ENCODE measurements at regions not wholly inside any gene's neighbourhood (a gene's known extent, or its start where the extent isn't known, plus 50 kb on each side); places are given as distances from the start of the nearest gene placed in this dataset.
"Not testable (repeated sequence)": the region's sequence is repeated elsewhere in the genome, so short reads cannot be mapped to it uniquely, and the experiment has no call there.

GRCh38 chr3:197459571-197459970 is 96.2 kb downstream of the BDH1 start:
- not testable (repeated sequence) for H3K9me3 ChIP-seq (replicated peaks; ENCODE audit: control insufficient read depth, low read depth, low read length); H3K27ac ChIP-seq (ENCODE audit: low read length); H3K4me3 ChIP-seq (ENCODE audit: low read length); H3K27me3 ChIP-seq (ENCODE audit: control insufficient read depth, insufficient read depth, low read length); H3K36me3 ChIP-seq (ENCODE audit: control insufficient read depth, insufficient read depth, low read length); DNase-seq
- WGBS (ENCODE audit: insufficient coverage): 68% methylated on average over 17 of the region's 19 CpGs
- peaks cover 13% of the 10 kb centered on the region for H3K4me1 ChIP-seq (ENCODE audit: control insufficient read depth, insufficient read depth, low read length)

- no peaks in the 10 kb centered on the region for H3K36me3 ChIP-seq (ENCODE audit: control insufficient read depth, insufficient read depth, low read length)
- no peak overlapping the region for H3K4me3 ChIP-seq (ENCODE audit: low read length)
- H3K27ac ChIP-seq (ENCODE audit: low read length): no peak overlapping the region
- peaks cover 13% of the 10 kb centered on the region for H3K4me1 ChIP-seq (ENCODE audit: control insufficient read depth, insufficient read depth, low read length)
- DNase-seq: no peak
- peaks cover 6% of the 10 kb centered on the region for H3K27me3 ChIP-seq (ENCODE audit: control insufficient read depth, insufficient read depth, low read length)
- WGBS (ENCODE audit: insufficient coverage): 87% methylated on average over 4 of the region's 11 CpGs
- no peaks in the 10 kb centered on the region for H3K9me3 ChIP-seq (replicated peaks; ENCODE audit: control insufficient read depth, low read depth, low read length)
These were observed 96.8 kb downstream of the BDH1 start for GRCh38 chr3:197458906-197459470.

GRCh38 chr3:197458179-197458707 is 97.5 kb downstream of the BDH1 start:
- 75% methylated on average over 5 of the region's 11 CpGs for WGBS (ENCODE audit: insufficient coverage)
- Histone ChIP-seq H3K36me3 (ENCODE audit: control insufficient read depth, insufficient read depth, low read length) (no peaks in the 10 kb centered on the region), H3K27me3 (ENCODE audit: control insufficient read depth, insufficient read depth, low read length) (peaks cover 6% of the 10 kb centered on the region), H3K9me3 (replicated peaks; ENCODE audit: control insufficient read depth, low read depth, low read length) (no peaks in the 10 kb centered on the region), H3K4me1 (ENCODE audit: control insufficient read depth, insufficient read depth, low read length) (peaks cover 13% of the 10 kb centered on the region), H3K27ac (ENCODE audit: low read length) (no peak overlapping the region), H3K4me3 (ENCODE audit: low read length) (no peak overlapping the region)
- DNase-seq: no peak

- Histone ChIP-seq H3K27me3 (ENCODE audit: control insufficient read depth, insufficient read depth, low read length) (peaks cover 6% of the 10 kb centered on the region), H3K4me3 (ENCODE audit: low read length) (peak overlapping the region; percentile 57), H3K36me3 (ENCODE audit: control insufficient read depth, insufficient read depth, low read length) (no peaks in the 10 kb centered on the region), H3K27ac (ENCODE audit: low read length) (peak overlapping the region; percentile 84), H3K9me3 (replicated peaks; ENCODE audit: control insufficient read depth, low read depth, low read length) (no peaks in the 10 kb centered on the region), H3K4me1 (ENCODE audit: control insufficient read depth, insufficient read depth, low read length) (peaks cover 13% of the 10 kb centered on the region)
- peak; percentile 91 for DNase-seq
- WGBS (ENCODE audit: insufficient coverage): 2% methylated on average over 36 of the region's 47 CpGs
These were observed 99.3 kb downstream of the BDH1 start for GRCh38 chr3:197456261-197457091.

GRCh38 chr3:197454841-197455240 is 100.9 kb downstream of the BDH1 start:
- H3K9me3 ChIP-seq (replicated peaks; ENCODE audit: control insufficient read depth, low read depth, low read length); DNase-seq; H3K36me3 ChIP-seq (ENCODE audit: control insufficient read depth, insufficient read depth, low read length); H3K4me3 ChIP-seq (ENCODE audit: low read length); H3K27me3 ChIP-seq (ENCODE audit: control insufficient read depth, insufficient read depth, low read length); H3K27ac ChIP-seq (ENCODE audit: low read length): not testable (repeated sequence)
- H3K4me1 ChIP-seq (ENCODE audit: control insufficient read depth, insufficient read depth, low read length): peaks cover 13% of the 10 kb centered on the region
- 38% methylated on average over 2 of the region's 2 CpGs for WGBS (ENCODE audit: insufficient coverage)

- peaks cover 13% of the 10 kb centered on the region for H3K4me1 ChIP-seq (ENCODE audit: control insufficient read depth, insufficient read depth, low read length)
- no peaks in the 10 kb centered on the region for H3K36me3 ChIP-seq (ENCODE audit: control insufficient read depth, insufficient read depth, low read length)
- no peaks in the 10 kb centered on the region for H3K9me3 ChIP-seq (replicated peaks; ENCODE audit: control insufficient read depth, low read depth, low read length)
- WGBS (ENCODE audit: insufficient coverage): 71% methylated on average over 1 of the region's 3 CpGs
- DNase-seq: peak; percentile 38
- peaks cover 6% of the 10 kb centered on the region for H3K27me3 ChIP-seq (ENCODE audit: control insufficient read depth, insufficient read depth, low read length)
- H3K27ac ChIP-seq (ENCODE audit: low read length): no peak overlapping the region
- no peak overlapping the region for H3K4me3 ChIP-seq (ENCODE audit: low read length)
These were observed 101.8 kb downstream of the BDH1 start for GRCh38 chr3:197454014-197454413.

GRCh38 chr3:197450810-197451209 is 105.0 kb downstream of the BDH1 start:
- Histone ChIP-seq H3K4me3 (ENCODE audit: low read length) (no peak overlapping the region), H3K4me1 (ENCODE audit: control insufficient read depth, insufficient read depth, low read length) (peaks cover 1% of the 10 kb centered on the region), H3K36me3 (ENCODE audit: control insufficient read depth, insufficient read depth, low read length) (no peaks in the 10 kb centered on the region), H3K9me3 (replicated peaks; ENCODE audit: control insufficient read depth, low read depth, low read length) (no peaks in the 10 kb centered on the region), H3K27ac (ENCODE audit: low read length) (no peak overlapping the region), H3K27me3 (ENCODE audit: control insufficient read depth, insufficient read depth, low read length) (peaks cover 7% of the 10 kb centered on the region)
- no CpG with 5 or more reads among the region's 4 CpGs for WGBS (ENCODE audit: insufficient coverage)
- DNase-seq: no peak

GRCh38 chr3:197450308-197450707 is 105.5 kb downstream of the BDH1 start:
- WGBS (ENCODE audit: insufficient coverage): no CpG with 5 or more reads among the region's 2 CpGs
- Histone ChIP-seq H3K36me3 (ENCODE audit: control insufficient read depth, insufficient read depth, low read length) (no peaks in the 10 kb centered on the region), H3K4me1 (ENCODE audit: control insufficient read depth, insufficient read depth, low read length) (no peaks in the 10 kb centered on the region), H3K4me3 (ENCODE audit: low read length) (no peak overlapping the region), H3K27me3 (ENCODE audit: control insufficient read depth, insufficient read depth, low read length) (peaks cover 5% of the 10 kb centered on the region), H3K9me3 (replicated peaks; ENCODE audit: control insufficient read depth, low read depth, low read length) (no peaks in the 10 kb centered on the region), H3K27ac (ENCODE audit: low read length) (no peak overlapping the region)
- no peak for DNase-seq

- H3K27ac ChIP-seq (ENCODE audit: low read length): not testable (repeated sequence)
These were observed 106.6 kb downstream of the BDH1 start for GRCh38 chr3:197449181-197449580.

GRCh38 chr3:197447781-197448180 is 108.0 kb downstream of the BDH1 start:
- not testable (repeated sequence) for H3K36me3 ChIP-seq (ENCODE audit: control insufficient read depth, insufficient read depth, low read length); H3K4me1 ChIP-seq (ENCODE audit: control insufficient read depth, insufficient read depth, low read length); H3K9me3 ChIP-seq (replicated peaks; ENCODE audit: control insufficient read depth, low read depth, low read length); DNase-seq; H3K27ac ChIP-seq (ENCODE audit: low read length); H3K27me3 ChIP-seq (ENCODE audit: control insufficient read depth, insufficient read depth, low read length); H3K4me3 ChIP-seq (ENCODE audit: low read length)
- WGBS (ENCODE audit: insufficient coverage): no CpG with 5 or more reads among the region's 6 CpGs

More at GRCh38 chr3:197449181-197449580, 106.6 kb downstream of the BDH1 start:
- DNase-seq: peak; percentile 69
- H3K4me3 ChIP-seq (ENCODE audit: low read length); H3K4me1 ChIP-seq (ENCODE audit: control insufficient read depth, insufficient read depth, low read length); H3K9me3 ChIP-seq (replicated peaks; ENCODE audit: control insufficient read depth, low read depth, low read length); H3K27me3 ChIP-seq (ENCODE audit: control insufficient read depth, insufficient read depth, low read length); H3K36me3 ChIP-seq (ENCODE audit: control insufficient read depth, insufficient read depth, low read length): not testable (repeated sequence)
- no CpG with 5 or more reads among the region's 3 CpGs for whole genome bisulfite sequencing (ENCODE audit: insufficient coverage)

Measured in muscle of leg (tissue), 3 donors.